Right renal cortex interstitium (tissue), 3 donors: ENCODE measurements at regions not wholly inside any gene's neighbourhood (a gene's known extent, or its start where the extent isn't known, plus 50 kb on each side); places are given as distances from the start of the nearest gene placed in this dataset.

Source experiments
- DNase-seq, 3 donors: peaks; one replicate each; pipeline ENCODE4 v3.0.0-alpha.2; 2013; ENCODE audit warnings: low read depth in 3 of 3, low spot score in 2 of 3

DNA sequence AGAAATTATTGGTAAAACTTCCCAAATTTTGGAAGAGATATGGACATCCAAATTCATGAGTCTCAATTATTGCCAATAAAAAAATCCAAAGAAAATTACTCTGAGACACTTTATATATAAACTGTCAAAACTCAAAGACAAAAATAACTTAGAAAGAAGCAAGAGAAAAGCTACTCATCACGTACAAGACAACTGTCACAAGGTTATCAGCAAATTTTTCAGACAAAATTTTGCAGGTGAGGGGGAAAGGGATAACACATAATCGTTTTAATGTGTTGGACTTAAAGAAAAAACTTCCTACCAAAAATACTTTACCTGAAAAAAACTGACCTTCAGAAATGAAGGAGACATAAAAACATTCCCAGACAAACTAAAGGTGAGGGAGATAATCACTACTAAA is 272.5 kb downstream of the THBS2 start:
- no peak for DNase-seq

DNA sequence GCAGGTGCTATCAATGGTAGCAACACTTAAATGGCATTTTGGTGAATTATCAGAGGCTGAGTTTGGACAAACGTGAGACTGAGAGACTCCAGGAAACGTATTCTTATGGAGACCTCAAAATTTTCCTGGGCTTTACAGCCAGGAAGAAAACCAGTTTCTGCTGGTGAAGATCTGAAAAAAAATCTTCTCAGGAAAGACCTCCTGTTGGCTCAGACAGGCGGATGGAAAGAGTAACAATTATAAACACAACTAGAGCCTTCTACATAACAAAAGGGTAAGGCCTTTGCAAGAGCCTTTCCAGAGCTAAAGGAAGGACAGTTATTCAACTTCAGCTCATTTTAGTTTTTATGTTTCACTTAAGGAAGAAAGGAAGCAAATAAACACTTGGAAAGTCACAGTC is 274.4 kb downstream of the THBS2 start:
- DNase-seq: no peak

DNA sequence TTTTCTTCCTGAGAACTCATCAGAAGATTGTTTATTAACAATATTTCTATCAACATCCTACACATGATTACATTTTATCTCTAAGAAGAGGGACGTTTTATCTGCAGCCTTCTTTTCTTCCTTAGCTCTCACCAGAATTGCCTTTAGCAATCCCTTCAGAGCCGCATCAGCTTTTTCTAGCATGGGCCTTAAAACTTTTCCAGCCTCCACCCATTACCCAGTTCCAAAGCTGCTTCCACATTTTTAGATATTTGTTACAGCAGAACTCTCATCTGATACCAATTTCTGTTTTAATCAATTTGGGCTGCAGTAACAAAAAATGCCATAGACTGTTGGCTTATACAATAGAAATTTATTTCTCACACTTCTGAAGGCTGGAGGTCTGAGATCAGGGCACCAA is 281.5 kb downstream of the THBS2 start:
- DNase-seq: no peak

DNA sequence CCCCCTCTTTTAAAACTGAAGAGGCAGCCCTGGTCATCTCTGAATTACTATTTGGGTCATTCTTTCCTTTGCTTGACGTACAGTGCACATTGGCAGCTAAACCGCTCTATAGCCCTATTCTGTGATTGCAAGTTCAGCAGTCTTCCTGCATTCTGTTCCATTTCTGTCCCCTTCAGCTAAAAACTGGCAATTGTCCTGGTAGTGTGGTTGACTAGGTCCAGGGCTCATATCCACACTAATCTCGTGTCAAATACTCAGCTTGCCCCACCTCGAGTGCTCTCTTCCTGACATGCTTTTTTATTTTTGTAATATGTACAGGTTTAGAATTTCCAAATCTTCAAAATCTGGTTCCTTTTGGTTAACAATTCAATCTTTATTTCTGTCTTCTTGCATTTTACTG is 282.1 kb downstream of the THBS2 start:
- no peak for DNase-seq

DNA sequence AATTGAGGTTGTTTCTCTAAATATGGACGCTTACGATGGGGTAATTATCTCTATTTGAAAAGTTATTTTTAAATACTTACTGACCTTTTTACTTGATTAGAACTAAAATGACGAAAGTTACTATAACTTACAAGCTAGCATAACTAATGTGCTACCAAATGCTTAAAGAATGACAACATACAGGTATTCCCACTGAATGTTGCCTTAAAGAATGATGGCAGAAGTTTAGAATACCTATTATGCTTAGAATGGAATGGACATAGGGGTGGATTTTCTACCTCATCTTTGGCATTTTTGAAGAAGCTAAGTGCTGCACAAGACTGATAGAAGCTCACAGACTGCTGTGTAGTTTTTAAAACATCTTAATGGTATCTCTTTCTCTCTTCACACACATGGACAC is 284.8 kb downstream of the THBS2 start:
- DNase-seq: no peak

DNA sequence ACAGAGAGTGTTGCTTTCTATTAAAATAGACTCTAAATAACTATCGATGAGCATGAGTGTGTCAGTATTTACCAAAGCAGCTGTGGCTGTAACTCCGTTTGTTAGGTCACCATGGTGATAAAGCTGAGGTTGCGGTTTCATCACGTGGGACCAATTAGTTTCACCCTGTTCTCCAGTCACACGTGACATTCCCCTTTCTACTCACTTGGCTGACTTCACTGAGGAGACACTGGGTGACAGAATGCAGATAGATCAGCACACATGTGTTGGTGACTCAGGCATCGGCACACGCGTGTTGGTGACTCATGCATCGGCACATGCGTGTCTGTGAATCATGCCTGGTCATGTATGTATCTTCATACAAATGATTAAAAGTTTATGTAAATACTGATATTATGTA is 285.4 kb downstream of the THBS2 start:
- DNase-seq: no peak

DNA sequence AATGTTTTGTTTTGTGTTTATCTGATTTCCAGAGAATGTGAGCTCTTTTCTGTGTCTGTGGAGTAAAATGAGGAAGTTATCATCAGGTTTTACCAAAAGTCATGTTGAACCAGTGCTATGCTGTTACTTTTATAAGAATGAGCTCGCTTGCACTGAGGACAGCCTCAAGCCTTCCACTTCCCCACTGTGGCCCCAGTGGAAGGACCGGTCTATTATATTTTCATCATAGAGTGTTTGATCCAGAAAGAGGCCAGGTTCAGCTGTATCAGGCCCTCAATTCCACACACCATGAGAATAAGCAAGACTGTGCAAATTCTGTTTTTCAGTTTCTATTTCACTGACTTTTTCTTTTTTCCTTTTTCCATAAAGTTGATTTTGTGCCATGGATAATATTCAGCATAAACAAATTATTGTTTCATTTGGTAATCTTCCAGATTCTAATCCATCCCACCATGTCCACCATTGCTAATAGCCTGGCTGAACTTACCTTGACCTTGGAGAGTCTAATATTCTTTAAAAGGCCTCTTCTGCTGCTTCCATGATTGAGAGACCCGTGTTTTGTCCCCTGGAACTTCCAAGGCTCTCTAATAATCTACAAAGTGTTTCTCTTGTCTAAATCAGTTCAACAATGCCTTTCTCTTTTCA is 286.2 kb downstream of the THBS2 start:
- DNase-seq: no peak

DNA sequence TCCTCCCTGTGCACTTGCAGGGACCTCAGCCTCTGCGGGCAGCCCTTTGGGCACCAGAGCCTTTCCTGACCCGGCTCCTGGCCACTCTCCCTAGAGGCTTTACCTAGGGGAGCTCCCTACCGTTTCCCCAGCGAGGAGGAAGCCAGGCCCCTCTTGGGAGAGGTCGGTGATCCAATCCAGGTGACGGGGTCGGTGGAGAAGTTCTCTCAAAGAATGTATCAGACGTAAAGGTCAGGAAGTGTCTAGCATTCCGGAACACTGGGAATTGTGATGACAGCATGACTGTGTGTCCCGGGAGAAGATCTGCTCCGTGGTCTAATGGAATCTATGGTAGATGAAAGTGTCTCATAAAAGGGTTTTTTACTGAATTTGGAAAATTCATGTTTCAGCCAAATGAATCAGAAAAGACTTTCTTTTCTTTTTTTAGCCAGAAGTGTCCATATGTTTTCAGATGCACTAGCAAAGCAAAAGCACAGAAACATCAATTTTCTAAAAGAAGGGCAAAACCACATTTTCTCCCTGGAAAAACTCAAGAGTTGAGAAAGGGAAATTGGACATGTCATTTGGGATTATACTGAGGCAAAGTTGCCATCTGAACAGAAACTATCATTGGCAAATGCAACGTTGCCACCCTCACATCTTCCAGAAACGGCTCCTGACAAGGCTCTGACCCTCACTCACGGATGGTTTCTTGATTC is 289.4 kb downstream of the THBS2 start:
- no peak for DNase-seq

DNA sequence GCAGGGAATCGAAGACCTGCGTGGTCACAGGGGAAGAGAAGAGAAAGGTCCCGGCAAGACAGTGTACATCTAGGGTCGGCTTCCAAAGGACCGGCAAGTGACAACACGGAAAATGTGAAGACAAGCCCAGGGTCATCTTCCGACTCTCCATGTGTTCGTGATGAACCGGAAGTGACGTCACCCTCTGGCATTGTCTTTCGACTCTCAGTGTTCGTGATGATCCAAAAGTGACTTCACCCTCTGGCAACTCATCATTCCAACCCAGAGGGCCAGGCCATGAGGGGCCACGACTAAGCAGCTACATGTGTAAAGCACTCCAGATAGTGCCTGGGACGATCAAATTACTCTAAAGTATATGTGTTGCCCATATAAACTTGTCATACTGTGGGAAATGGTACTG is 290.8 kb downstream of the THBS2 start:
- no peak for DNase-seq

DNA sequence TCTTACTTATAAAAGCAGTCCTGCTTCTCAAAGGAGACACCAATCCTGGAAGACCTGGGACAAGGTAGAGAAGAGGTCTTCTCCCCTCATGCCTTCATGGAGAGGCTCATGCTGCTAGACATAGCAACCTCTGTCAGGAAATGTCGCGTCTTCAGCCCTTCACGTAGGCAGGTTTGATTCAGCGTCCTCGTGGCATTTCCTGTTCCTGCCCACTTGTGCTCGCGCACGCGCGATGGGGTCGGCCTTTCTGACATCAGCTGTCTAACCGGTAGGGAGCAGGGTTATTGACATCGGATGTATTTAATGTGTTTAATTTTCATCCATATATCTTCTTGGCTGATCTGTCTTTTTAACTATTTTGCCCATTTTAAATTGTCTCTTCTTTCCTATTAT is 292.4 kb downstream of the THBS2 start:
- DNase-seq: no peak

DNA sequence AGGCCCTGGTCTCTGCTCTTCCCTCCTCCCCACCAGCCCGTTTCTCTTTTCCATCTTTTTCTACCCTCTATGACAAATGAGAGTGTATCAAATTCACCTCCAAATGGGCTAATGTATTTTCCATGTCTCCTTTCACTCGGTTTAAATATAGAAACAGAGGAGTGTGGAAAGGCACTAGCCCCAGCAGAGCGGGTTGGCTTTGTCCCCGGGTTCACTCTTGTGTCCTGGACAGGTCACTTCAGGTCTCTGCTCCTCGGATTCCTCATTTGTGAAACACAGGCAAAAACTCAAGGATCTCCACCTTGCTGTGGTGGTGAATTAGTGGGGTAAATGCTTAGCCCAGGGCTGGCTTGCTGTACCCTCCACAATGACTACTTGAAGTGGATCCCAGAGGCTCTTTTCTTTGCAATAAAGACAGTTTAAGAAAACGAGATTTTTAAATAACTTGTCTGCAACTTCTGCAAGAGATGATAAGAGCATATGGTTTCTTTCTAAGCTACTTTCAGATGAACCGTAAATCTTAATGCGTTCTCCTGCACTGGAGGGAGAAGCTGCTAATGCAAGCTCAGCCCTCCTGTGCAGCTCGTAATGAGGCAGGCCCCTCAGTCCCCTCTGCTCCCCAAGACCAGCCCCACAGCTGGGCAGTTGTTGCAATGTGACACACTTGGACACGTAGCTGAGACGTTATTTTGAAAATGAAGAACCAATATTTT is 292.9 kb downstream of the THBS2 start:
- DNase-seq: no peak

DNA sequence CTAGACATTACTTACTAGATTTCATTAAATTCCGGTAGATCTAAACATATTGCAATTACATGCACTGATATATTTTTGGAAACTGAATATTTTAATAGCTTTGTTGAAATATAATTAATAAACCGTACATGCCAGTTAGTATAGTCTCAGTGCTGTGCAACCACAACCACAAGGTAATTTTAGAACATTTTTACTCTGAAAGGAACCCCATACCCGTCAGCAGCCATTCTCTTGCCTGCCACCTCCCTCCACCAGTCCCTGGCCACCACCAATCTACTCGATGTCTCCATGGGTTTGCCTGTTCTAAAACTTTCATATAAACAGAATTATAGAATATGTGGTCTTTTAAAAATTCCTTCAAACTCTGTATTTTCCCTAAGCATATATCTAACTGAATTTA is 293.9 kb downstream of the THBS2 start:
- no peak for DNase-seq

DNA sequence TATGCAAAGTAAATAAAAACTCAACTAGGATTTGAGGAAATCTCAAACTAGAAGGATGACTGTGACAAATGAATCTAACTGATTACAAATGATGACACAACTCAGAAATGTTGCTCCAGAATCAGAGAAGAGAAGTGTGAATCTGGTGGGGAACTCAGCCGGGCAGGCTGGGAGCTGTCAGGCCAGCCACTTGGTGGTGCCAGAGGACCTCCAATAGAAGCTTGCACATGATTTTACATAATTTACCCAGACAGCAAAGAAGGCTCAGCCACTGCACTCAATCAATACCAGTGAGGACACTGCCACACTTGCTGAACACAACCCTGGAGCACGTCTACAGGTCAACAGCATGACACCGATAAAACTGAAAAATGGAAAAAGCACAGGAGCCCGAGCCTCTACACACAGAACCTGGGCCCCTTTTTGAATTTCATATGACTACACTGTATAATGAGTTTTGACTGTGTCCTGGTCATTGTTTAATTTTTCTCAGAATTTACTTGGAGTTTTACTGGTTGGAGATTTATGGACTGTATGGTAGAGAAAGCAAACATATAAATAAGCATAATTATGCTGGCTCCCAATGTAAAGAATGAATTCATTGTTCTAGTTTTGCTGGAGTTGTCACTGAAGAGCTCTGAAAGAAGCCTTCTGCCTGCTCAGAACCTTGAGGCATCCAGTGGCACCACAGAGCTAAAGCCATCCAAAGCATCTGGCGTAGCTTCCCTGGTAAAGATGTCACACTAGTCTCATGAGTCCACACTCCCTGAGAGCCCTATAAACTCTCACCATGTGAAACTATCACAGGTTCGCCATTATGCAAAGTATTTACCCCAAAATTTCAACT is 296.5 kb downstream of the THBS2 start:
- DNase-seq: no peak

DNA sequence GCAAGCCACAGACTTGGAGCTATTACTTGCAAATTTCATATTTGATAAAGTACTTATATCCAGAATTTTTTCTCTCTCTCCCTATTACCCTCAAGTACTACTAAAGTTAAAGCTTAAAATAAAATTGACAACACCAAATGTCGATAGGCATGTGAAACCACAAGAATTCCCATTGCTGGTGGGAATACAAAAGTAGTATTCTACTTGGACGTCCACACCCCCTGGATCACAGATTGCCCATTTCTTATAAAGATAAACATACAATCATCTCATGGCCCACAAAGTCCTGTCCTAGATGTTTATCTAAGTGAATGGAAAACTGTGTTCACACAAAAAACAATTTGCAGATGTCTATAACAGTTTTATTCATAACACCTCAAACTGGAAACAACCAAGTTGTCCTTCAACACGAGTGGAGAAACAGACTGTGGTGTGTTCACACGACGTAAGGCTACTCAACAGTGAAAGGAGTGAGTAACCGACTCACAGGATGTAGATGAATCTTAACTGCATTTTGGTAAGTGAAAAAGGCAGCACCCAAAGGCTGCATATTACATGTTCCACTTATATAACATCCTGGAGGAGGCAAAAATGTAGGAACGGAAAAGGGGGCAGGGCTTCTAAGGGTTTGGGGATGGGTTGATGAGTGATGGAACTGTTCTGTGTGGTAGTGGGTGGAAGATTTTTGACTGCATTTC is 297.4 kb downstream of the THBS2 start:
- no peak for DNase-seq

DNA sequence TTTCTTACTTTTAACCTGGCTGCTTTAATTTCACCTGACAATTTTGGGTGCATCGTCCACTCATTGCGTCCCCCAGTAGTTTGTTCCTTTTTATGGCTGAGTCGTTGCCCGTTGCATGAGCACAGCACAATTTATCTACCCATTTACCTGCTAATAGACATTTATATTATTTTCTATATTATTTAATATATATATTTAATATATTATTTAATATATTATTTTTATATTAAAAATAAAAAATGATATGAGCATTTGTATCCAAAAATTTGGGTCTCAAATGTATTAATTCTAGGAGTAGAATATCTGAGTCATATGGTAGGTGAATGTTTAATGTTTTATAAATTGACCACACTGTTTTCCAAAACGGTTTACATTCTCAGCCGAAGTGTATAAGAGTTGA is 300.2 kb downstream of the THBS2 start:
- no peak for DNase-seq

DNA sequence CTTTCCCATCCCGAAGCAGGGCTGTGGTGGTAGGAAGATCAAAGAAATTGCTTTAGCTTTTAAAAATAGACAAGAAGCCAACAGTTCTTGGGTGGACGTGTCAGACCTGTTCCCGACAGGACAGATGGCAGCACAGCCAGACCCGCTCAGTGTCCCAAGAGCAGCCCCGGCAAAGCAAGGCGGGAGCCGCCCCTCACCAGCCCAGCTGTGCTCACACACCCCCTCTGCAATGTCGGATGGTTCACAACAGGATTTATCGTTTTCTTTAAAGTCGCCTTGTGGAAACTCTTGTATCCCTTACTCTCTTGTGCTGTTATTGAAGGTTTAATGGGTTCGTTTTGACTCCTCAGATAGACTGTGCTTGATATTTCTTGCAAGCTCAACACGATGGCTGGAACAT is 302.4 kb downstream of the THBS2 start:
- no peak for DNase-seq

DNA sequence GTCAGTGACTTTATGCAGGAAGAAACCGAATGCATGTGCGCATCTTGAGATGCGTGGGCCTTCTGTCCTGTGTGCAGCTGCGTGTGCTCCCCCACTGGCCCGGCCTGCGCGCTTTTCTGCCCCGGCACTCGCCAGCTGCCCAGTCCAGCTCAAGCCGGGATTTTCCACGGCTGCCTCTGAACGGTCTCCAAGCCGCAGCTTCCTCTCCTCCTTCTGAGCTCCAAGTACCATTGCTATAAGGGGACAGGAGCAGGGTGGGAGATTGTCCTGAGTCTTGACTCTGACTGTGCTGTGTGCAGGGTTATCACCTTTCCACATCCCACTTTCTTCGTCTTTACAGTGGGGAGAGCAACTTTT is 302.8 kb downstream of the THBS2 start:
- DNase-seq: no peak

DNA sequence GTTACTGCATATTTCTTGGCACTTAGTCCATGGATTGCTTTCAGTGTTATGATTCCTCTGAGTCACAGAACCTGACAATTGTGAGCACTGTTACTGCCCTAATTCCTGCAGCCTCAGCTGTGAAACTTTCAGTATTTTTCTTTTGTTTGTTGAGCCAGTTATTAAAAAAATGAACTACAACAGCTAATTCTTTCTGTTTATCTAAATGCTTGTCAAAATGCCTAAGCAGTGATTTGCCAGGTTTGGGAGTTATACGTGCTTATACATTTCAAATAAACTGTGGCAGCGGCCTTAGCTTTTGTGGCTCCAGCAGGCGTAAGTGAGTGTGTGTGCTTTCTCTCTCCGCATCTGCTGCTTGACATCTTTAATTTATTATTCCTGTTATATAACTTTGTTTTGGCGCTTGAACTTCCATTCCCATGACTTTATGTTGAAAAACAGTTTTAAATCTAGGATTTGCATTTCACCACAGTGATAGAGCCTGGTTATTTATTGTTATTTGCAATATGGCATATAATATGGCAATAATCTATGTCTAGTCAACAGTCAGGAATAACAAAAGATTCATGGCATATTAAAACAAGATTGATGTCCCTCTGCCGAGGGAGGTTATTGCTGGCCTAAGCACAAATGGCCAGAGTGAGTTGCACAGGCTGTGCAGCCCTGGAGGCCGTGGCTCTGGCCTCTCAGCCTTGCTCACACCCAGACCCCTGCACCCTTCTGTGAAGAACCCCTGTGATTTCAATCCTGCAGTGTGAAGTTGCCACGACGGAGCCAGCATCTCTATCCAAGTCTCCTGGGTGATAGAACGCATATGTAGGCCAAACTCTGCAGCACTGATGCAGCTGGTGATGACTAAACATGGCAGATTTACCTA is 303.4 kb downstream of the THBS2 start:
- DNase-seq: no peak

DNA sequence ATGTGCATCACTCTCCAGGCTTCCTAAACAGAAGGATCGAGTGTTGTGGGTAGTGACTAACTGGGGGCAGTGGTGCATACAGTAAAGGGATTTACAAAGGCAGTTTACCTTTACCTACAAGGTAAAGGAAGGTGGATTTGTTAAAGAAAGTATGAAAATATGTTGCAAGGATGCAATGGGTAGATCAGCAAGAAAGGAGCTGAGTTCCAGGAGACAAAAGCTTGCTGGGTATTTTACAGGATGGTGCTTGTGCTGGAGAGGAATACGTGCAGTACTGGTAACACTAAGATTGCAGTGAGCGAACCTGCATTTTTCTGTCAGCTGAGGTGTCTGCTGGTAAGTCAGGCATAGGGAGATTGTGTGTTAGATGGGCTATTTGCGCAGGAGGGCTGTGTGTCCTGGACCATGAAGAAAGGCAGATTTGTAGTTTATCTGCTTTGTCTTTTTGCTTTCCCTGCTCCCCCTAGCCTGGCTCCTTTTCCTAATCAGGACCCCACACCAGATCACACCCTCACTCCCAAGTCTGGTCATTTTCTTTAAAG is 304.6 kb downstream of the THBS2 start:
- no peak for DNase-seq

DNA sequence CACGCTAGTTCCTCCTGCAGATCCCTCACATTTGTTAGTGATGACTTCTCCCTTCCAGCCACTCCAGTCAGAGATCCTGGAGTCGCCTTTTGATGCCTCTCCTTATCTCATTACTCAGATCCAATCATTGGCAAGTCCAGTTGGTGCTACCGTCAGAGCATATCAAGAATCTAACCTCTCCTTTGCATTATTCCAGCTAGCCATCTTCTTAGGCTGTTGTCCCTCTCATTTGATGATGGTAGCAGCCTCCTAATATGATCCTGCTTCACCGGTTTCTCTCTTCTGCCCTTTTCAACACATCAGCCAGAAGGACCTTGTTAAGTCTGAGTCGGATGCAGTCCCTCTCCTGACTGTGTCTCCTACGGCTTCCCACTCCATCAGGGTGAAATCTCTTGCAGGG is 305.6 kb downstream of the THBS2 start:
- no peak for DNase-seq
